Parathyroid adenoma (tissue), 2 donors: ENCODE measurements at regions not wholly inside any gene's neighbourhood (a gene's known extent, or its start where the extent isn't known, plus 50 kb on each side); places are given as distances from the start of the nearest gene placed in this dataset.

Experiments
- H2AFZ ChIP-seq: fragments of 300-600 bp; sonication (generic); one replicate; pipeline ENCODE4 v1.7.0; 2017; ENCODE audit warnings: antibody characterized with exemption, mild to moderate bottlenecking
- H3K27ac ChIP-seq: fragments of 300-600 bp; sonication (generic); one replicate; pipeline ENCODE4 v1.7.0; 2017
- H3K27me3 ChIP-seq: fragments of 300-600 bp; sonication (generic); one replicate; pipeline ENCODE4 v1.7.0; 2017; ENCODE audit warnings: low read length; ENCODE audit not compliant: control insufficient read depth, insufficient read depth
- H3K36me3 ChIP-seq: fragments of 300-600 bp; sonication (generic); one replicate; pipeline ENCODE4 v1.7.0; 2017; ENCODE audit warnings: low read length; ENCODE audit not compliant: control insufficient read depth, insufficient read depth
- H3K4me1 ChIP-seq: fragments of 300-600 bp; sonication (generic); one replicate; pipeline ENCODE4 v1.7.0; 2017; ENCODE audit warnings: control low read depth
- H3K4me2 ChIP-seq: fragments of 300-600 bp; sonication (generic); one replicate; pipeline ENCODE4 v1.7.0; 2017; ENCODE audit warnings: low read length
- H3K4me3 ChIP-seq: fragments of 300-600 bp; sonication (generic); one replicate; pipeline ENCODE4 v1.7.0; 2017; ENCODE audit warnings: low read depth, low read length
- H3K79me2 ChIP-seq: fragments of 300-600 bp; sonication (generic); one replicate; pipeline ENCODE4 v1.7.0; 2017; ENCODE audit warnings: control low read depth
- H3K9ac ChIP-seq: fragments of 300-600 bp; sonication (generic); one replicate; pipeline ENCODE4 v1.7.0; 2017; ENCODE audit warnings: mild to moderate bottlenecking
- H3K9me3 ChIP-seq: fragments of 300-600 bp; sonication (generic); one replicate; pipeline ENCODE4 v1.7.0; 2017; ENCODE audit warnings: low read length; ENCODE audit not compliant: control insufficient read depth
- TF ChIP-seq, protein P1 (sequence below): fragments of 300-600 bp; sonication (generic); IDR thresholded peaks from one replicate; pipeline ENCODE4 v1.7.0; 2017; ENCODE audit warnings: antibody characterized with exemption, mild to moderate bottlenecking
- donor health status: primary hyperparathyroidism.

DNA sequence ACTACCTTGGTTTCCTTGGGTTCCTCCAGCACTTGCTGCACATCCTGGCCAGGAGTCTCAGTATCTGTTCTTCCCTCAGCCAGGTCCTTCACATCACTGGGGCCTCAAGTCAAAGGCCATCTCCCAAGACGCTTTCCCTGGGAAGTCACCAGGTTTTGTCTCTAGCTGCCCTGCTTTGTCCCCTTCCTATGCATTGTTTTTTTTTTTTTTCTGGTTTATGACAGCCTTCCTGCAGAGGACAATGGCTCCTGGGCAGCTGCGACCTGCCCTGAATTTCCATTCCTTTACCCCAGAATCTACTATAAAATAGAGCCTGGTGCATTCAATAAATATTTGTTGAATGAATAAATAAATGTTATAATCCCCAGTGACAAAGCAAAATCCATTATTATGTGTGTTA, 687.3 kb downstream of the QKI start:
- no peak overlapping the region for H2AFZ ChIP-seq
- H3K9ac ChIP-seq = no peak overlapping the region
- no peaks in the 10 kb centered on the region for H3K79me2 ChIP-seq
- H3K27ac ChIP-seq = no peak overlapping the region
- no peaks in the 10 kb centered on the region for H3K27me3 ChIP-seq
- TF ChIP-seq, protein P1, sequence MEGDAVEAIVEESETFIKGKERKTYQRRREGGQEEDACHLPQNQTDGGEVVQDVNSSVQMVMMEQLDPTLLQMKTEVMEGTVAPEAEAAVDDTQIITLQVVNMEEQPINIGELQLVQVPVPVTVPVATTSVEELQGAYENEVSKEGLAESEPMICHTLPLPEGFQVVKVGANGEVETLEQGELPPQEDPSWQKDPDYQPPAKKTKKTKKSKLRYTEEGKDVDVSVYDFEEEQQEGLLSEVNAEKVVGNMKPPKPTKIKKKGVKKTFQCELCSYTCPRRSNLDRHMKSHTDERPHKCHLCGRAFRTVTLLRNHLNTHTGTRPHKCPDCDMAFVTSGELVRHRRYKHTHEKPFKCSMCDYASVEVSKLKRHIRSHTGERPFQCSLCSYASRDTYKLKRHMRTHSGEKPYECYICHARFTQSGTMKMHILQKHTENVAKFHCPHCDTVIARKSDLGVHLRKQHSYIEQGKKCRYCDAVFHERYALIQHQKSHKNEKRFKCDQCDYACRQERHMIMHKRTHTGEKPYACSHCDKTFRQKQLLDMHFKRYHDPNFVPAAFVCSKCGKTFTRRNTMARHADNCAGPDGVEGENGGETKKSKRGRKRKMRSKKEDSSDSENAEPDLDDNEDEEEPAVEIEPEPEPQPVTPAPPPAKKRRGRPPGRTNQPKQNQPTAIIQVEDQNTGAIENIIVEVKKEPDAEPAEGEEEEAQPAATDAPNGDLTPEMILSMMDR = no peak
- H3K4me1 ChIP-seq = no peaks in the 10 kb centered on the region
- H3K4me3 ChIP-seq = no peak overlapping the region
- no peaks in the 10 kb centered on the region for H3K36me3 ChIP-seq
- no peaks in the 10 kb centered on the region for H3K9me3 ChIP-seq
- no peak overlapping the region for H3K4me2 ChIP-seq

DNA sequence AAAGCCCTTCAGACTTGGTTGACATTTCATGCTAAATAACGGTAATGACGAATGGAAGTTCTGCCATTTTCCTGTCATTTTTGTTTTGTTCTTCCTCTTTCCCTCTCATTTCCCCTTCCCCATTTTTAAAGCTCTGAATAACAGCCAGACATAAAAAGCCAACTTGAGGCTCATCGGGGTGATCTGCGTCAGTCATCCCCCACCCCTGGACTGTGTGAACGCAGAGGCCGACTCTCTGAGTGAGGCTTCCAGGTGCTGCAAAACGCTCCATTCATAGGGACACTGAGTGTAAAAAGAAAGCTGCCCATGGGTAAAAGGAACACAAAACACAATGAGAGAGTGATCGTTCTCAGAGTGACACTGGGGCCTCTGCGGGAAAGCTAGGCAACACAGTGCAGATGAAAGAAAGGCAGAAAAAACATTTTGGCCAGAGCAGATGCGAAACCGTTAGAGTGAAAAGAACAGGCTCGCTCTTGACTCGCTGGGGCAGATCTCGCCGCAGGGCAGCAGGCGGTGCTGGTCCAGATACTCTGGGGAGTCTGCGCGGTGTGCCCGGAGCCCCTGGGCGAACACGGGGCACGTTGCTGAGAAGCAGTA, 684.8 kb downstream of the QKI start:
- Histone ChIP-seq H3K27ac (no peak overlapping the region), H3K27me3 (no peaks in the 10 kb centered on the region), H3K4me1 (no peaks in the 10 kb centered on the region), H3K36me3 (no peaks in the 10 kb centered on the region), H3K4me2 (no peak overlapping the region), H2AFZ (no peak overlapping the region), H3K9me3 (no peaks in the 10 kb centered on the region), H3K79me2 (no peaks in the 10 kb centered on the region), H3K4me3 (no peak overlapping the region), H3K9ac (no peak overlapping the region)
- TF ChIP-seq, protein P1 = no peak

DNA sequence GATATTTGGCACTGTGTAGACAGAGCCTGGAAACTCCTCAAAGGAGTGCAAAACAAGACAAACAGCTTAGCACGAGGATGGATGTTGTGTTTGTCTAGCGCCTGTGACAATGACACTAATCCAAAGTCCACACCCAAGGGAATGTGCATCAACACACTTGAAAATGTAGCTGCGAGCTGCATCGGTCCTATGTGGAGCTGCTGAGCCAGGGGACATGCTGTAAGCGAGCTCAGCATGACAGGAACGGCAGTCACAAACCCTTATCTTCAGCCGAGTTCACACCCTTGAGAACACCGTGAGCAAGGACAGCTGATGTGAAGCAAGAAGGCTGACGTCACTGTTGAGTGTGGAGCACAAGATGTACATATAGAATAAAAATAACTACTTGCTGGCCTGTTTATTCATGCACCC, 684.3 kb downstream of the QKI start:
- Histone ChIP-seq H3K4me3 (no peak overlapping the region), H2AFZ (no peak overlapping the region), H3K36me3 (no peaks in the 10 kb centered on the region), H3K79me2 (no peaks in the 10 kb centered on the region), H3K4me2 (no peak overlapping the region), H3K4me1 (no peaks in the 10 kb centered on the region), H3K27ac (no peak overlapping the region), H3K9ac (no peak overlapping the region), H3K9me3 (no peaks in the 10 kb centered on the region), H3K27me3 (no peaks in the 10 kb centered on the region)
- TF ChIP-seq, protein P1 = no peak

DNA sequence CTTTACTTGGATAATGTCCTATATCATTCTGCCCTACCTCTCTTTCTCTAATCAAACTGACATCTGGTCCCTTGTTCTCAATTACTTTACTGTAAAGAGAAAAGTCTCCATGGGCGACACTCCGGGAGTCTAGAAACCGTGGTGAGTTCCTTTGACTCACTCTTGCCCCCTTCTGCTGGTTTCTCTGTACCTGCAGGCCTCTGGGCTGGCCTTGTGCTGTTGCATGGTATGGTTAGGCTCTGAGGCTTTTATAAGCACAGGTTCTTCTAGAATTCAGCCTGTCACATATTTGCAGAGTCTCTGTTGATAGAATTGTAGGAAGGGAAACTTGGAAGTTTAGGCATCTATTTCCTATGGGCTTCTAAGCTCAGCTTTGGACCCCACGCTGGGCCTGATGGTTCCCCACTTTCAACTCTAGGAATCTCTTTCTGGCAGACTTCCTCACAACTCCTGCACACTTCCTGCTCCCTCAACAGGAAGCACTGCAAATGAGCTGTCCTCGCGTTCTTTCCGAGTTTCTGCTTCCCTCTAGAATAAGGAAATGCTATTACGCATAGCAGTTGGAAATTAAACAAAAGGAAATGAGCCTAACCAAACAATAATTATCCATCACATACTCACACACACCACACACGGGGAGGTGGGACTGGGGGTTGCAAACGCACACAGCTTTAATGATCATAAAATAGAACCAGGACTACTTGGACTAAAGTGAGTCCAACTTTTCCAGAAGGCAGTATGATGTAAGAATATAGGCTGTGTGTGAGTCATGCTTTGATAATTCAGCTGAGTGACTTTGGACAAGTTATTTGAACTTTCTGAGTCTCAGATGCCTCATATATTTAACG, 683.3 kb downstream of the QKI start:
- Histone ChIP-seq H3K9ac (no peak overlapping the region), H3K9me3 (no peaks in the 10 kb centered on the region), H3K79me2 (no peaks in the 10 kb centered on the region), H3K4me2 (no peak overlapping the region), H3K27me3 (no peaks in the 10 kb centered on the region), H3K4me3 (no peak overlapping the region), H3K4me1 (no peaks in the 10 kb centered on the region), H3K36me3 (no peaks in the 10 kb centered on the region), H3K27ac (no peak overlapping the region), H2AFZ (no peak overlapping the region)
- TF ChIP-seq, protein P1 = no peak

DNA sequence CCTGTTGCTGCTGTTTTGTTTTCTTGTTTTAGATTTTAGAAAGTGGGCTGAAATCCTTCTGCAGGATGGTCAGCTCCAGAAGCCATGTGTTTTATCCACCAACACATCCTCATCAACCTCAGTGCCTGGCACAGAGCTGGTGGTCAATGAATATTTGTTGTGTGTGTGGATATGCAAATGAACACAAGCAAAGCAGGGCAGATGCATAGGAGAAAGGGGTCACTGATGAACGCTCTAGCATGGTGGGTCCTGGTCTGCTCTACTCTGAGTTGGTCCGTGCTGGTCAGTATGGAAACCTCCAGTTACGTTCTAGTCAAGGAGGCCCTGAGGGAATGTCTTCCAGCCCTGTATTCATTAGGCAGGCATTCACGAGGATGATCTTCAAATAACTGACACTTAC, 682.5 kb downstream of the QKI start:
- Histone ChIP-seq H3K27ac (no peak overlapping the region), H3K4me3 (no peak overlapping the region)
- TF ChIP-seq, protein P1 = no peak

More for the DNA sequence above, 682.5 kb downstream of the QKI start:
- no peaks in the 10 kb centered on the region for H3K36me3 ChIP-seq
- no peak overlapping the region for H3K9ac ChIP-seq
- H3K79me2 ChIP-seq = no peaks in the 10 kb centered on the region
- H2AFZ ChIP-seq = no peak overlapping the region
- H3K9me3 ChIP-seq = no peaks in the 10 kb centered on the region
- no peaks in the 10 kb centered on the region for H3K4me1 ChIP-seq
- H3K4me2 ChIP-seq = no peak overlapping the region
- H3K27me3 ChIP-seq = no peaks in the 10 kb centered on the region
